ENCODE measurements at regions not wholly inside any gene's neighbourhood (a gene's known extent, or its start where the extent isn't known, plus 50 kb on each side); places are given as distances from the start of the nearest gene placed in this dataset.

GRCh38 chr15:93360318-93360717 lies 271.3 kb upstream of the RGMA start:
- no peak for TF ChIP-seq CTCF (IDR thresholded peaks at IDR 0.05)
- TF ChIP-seq POLR2A (IDR thresholded peaks at IDR 0.05) = no peak
